ENCODE measurements at regions not wholly inside any gene's neighbourhood (a gene's known extent, or its start where the extent isn't known, plus 50 kb on each side); places are given as distances from the start of the nearest gene placed in this dataset.

GRCh38 chr4:187387739-187388138, 607.8 kb upstream of the ZFP42 start:
- TF ChIP-seq CTCF (IDR thresholded peaks at IDR 0.05) (no peak), EP300 (IDR thresholded peaks at IDR 0.05) (no peak), POLR2AphosphoS5 (IDR thresholded peaks at IDR 0.05) (no peak), POLR2A (IDR thresholded peaks at IDR 0.05) (no peak)
